Adrenal gland (tissue), 9 donors: ENCODE measurements at regions not wholly inside any gene's neighbourhood (a gene's known extent, or its start where the extent isn't known, plus 50 kb on each side); places are given as distances from the start of the nearest gene placed in this dataset.

Experiments used
- DNase-seq, 7 donors: peaks; one replicate each; pipeline ENCODE4 v3.0.0-alpha.2; 2019 to 2020
- H3K27ac ChIP-seq, 5 donors: fragments of 200-600 bp; sonication (generic) in 4 of 5; 1 replicate in 3 of 5; 2 replicates in 2 of 5; pipeline versions ENCODE4 v1.5.1 to v1.8.0; 2016 to 2020; ENCODE audit warnings: mild to moderate bottlenecking in 1 of 5
- H3K27me3 ChIP-seq: fragments of 200-600 bp; 2 replicates; pipeline ENCODE4 v1.8.0; 2021
- H3K36me3 ChIP-seq, 2 donors: fragments of 200-600 bp; replicated peaks in 1 of 2; 1 replicate in 1 of 2; 2 replicates in 1 of 2; pipeline versions ENCODE4 v1.5.1 to v1.8.0; 2018 to 2022
- H3K4me1 ChIP-seq, 2 donors: fragments of 200-600 bp; replicated peaks in 1 of 2; 1 replicate in 1 of 2; 2 replicates in 1 of 2; pipeline versions ENCODE4 v1.5.1 to v1.8.0; 2018 to 2021
- H3K4me3 ChIP-seq, 4 donors: fragments of 200-600 bp; sonication (generic) in 3 of 4; one replicate each; pipeline ENCODE4 v1.5.1; 2016 to 2018
- H3K9me3 ChIP-seq, 3 donors: fragments of 200-600 bp; sonication (generic) in 1 of 3; replicated peaks in 1 of 3; 1 replicate in 2 of 3; 2 replicates in 1 of 3; pipeline versions ENCODE4 v1.5.1 to v1.8.0; 2016 to 2021
- POLR2A ChIP-seq, 2 donors: fragments of 450-650 bp; IDR thresholded peaks; one replicate each; pipeline ENCODE4 v1.6.1; 2017; ENCODE audit warnings: antibody characterized with exemption in 2 of 2, mild to moderate bottlenecking in 2 of 2, moderate library complexity in 1 of 2
- WGBS, 4 donors: extraction: QIAGEN DNeasy Blood & Tissue Kit in 2 of 4; methylation state at CpG; one replicate each; pipeline versions ENCODE4 v1.1.5 to v1.1.7; 2013 to 2017; 5-methylcytosine and 5-hydroxymethylcytosine counted together
- intact Hi-C, 2 donors: fragments of 100-400 bp; cut with DNase I; formaldehyde crosslinking; loops; one replicate each; pipeline versions ENCODE4 v1.14.1 to v1.15.0; 2022 to 2023
- TF ChIP-seq, protein P1 (sequence below), 6 experiments: fragments of 450-650 bp in 4 of 6; fragments of 200-600 bp in 2 of 6; sonication (generic) in 1 of 6; IDR thresholded peaks; 1 replicate in 5 of 6; 2 replicates in 1 of 6; pipeline versions ENCODE4 v1.5.1 to v1.8.0; 2016 to 2021; ENCODE audit warnings: antibody characterized with exemption in 6 of 6, mild to moderate bottlenecking in 2 of 6, moderate library complexity in 1 of 6
- donor health status: healthy with polysubstance abuse.
- donor health status: Bipolar disorder and iron deficiency.
- donor health status: DM: yes; HTN: yes; CAD: no.
- donor health status: DM: no; HTN: no; CAD: no.
- donor health status: DM: no; HTN: no; CAD: no.

DNA sequence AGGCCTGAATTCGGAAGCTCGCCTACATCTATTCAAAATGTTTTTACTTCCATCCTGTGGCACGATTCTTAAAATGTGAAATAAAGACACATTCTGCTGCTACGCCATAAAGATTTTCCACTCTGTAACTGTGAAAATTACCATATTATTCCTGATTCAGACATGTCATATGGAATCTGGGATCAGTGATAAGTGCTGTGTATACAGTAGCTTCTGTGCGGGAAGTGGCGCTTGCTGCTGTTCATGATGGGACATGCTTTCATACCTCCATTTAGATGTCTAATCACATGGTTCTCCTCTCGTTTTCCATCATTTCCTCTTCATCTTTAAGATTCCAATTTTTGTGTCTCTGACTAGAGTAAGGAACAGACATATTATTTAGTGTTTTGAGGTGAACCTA, 163.2 kb downstream of the TMEM182 start:
- Histone ChIP-seq H3K36me3 (no peaks in the 10 kb centered on the region), H3K27me3 (no peaks in the 10 kb centered on the region), H3K9me3 (no peaks in the 10 kb centered on the region), H3K27ac (no peak overlapping the region), H3K4me3 (no peak overlapping the region), H3K4me1 (no peaks in the 10 kb centered on the region)
- 78 to 87% (median 84%) methylated on average over 7 of the region's 7 CpGs for WGBS, 4 donors
- DNase-seq = no peak
- TF ChIP-seq, protein P1, sequence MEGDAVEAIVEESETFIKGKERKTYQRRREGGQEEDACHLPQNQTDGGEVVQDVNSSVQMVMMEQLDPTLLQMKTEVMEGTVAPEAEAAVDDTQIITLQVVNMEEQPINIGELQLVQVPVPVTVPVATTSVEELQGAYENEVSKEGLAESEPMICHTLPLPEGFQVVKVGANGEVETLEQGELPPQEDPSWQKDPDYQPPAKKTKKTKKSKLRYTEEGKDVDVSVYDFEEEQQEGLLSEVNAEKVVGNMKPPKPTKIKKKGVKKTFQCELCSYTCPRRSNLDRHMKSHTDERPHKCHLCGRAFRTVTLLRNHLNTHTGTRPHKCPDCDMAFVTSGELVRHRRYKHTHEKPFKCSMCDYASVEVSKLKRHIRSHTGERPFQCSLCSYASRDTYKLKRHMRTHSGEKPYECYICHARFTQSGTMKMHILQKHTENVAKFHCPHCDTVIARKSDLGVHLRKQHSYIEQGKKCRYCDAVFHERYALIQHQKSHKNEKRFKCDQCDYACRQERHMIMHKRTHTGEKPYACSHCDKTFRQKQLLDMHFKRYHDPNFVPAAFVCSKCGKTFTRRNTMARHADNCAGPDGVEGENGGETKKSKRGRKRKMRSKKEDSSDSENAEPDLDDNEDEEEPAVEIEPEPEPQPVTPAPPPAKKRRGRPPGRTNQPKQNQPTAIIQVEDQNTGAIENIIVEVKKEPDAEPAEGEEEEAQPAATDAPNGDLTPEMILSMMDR (IDR thresholded peaks at IDR 0.05) = no peak
- TF ChIP-seq POLR2A (IDR thresholded peaks at IDR 0.05) = no peak
- intact Hi-C loops = no loop called here

GRCh38 chr2:102927854-102928267, 166.0 kb downstream of the TMEM182 start:
- Histone ChIP-seq H3K4me1 (no peaks in the 10 kb centered on the region), H3K36me3 (no peaks in the 10 kb centered on the region), H3K4me3 (no peak overlapping the region), H3K27me3 (no peaks in the 10 kb centered on the region), H3K9me3 (no peaks in the 10 kb centered on the region), H3K27ac (no peak overlapping the region)
- TF ChIP-seq, protein P1 (IDR thresholded peaks at IDR 0.05) = no peak
- TF ChIP-seq POLR2A (IDR thresholded peaks at IDR 0.05) = no peak
- WGBS, 4 donors = 59 to 67% (median 65%) methylated on average over 5 of the region's 5 CpGs
- intact Hi-C loops = no loop called here
- no peak for DNase-seq

- no peak for DNase-seq
- WGBS, 4 donors = 36 to 57% (median 47%) methylated on average over 2 of the region's 2 CpGs
- Histone ChIP-seq H3K4me3 (no peak overlapping the region), H3K27me3 (no peaks in the 10 kb centered on the region), H3K36me3 (no peaks in the 10 kb centered on the region), H3K27ac (no peak overlapping the region), H3K9me3 (no peaks in the 10 kb centered on the region), H3K4me1 (no peaks in the 10 kb centered on the region)
- no peak for TF ChIP-seq POLR2A (IDR thresholded peaks at IDR 0.05)
- TF ChIP-seq, protein P1 (IDR thresholded peaks at IDR 0.05) = no peak
- intact Hi-C loops = no loop called here
These were observed 167.9 kb downstream of the TMEM182 start for GRCh38 chr2:102929721-102930120.

DNA sequence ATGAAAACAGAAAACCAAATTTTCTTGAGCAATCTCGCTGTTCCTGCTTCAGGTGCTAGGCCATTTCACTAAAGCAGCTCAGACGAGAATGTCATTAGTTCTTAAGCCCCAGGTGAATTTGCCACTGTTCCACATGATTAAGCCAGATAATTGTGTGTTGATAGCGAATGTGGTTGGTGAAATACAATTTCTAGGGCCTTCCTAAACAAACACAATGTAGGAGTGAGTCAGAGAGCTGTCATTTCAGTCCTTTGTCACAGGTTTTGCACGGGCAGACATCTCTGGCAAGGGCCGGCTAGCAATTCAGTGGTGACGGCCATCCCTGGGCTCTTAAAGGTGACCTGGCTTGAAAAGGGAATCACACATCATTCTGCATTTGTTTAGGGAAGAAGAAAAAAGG, 170.7 kb downstream of the TMEM182 start:
- TF ChIP-seq, protein P1 (IDR thresholded peaks at IDR 0.05) = no peak
- no peak for TF ChIP-seq POLR2A (IDR thresholded peaks at IDR 0.05)
- H3K4me1 ChIP-seq = no peaks in the 10 kb centered on the region
- 48 to 68% (median 55%) methylated on average over 6 of the region's 6 CpGs for WGBS, 4 donors
- H3K36me3 ChIP-seq = no peaks in the 10 kb centered on the region
- H3K27me3 ChIP-seq = no peaks in the 10 kb centered on the region
- DNase-seq = no peak
- intact Hi-C loops = no loop called here
- H3K4me3 ChIP-seq = no peak overlapping the region
- no peaks in the 10 kb centered on the region for H3K9me3 ChIP-seq
- no peak overlapping the region for H3K27ac ChIP-seq
